OCI-LY1 (cell line): ENCODE measurements at regions not wholly inside any gene's neighbourhood (a gene's known extent, or its start where the extent isn't known, plus 50 kb on each side); places are given as distances from the start of the nearest gene placed in this dataset.

Experiments used
- CTCF ChIP-seq: fragments of 200-600 bp; sonication (generic), shearing (Covaris generic); IDR thresholded peaks from 2 replicates; pipeline ENCODE4 v1.5.1; 2017; ENCODE audit warnings: mild to moderate bottlenecking, antibody characterized with exemption, low read length, moderate library complexity, mixed read lengths
- EZH2 ChIP-seq: fragments of 200-600 bp; sonication (generic), shearing (Covaris generic); IDR thresholded peaks from 2 replicates; pipeline ENCODE4 v1.8.0; 2017; ENCODE audit warnings: borderline replicate concordance, mixed run types, mild to moderate bottlenecking, antibody characterized with exemption, low read length, moderate library complexity, mixed read lengths

DNA sequence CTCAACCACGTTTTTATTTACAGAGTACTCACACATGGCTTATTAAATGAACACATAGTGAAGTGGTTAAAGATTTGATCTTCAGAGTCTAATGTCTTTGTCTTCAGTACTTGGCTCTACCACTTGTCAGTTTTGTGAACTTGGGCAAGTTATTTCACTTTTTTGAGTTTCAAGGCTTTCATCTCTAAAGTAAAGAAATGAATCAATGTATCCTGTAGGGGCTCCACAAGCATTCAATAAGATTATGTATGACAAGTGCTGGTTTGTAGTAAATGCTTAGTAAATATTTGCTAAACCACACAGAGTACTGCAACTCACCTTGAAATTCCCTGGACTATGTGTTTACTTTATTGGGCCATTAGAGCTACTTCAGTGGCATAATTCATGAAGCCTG lies 446.0 kb upstream of the GOT2 start:
- TF ChIP-seq CTCF: no peak
- TF ChIP-seq EZH2: no peak
